Rectal smooth muscle tissue (tissue), 1 donor: ENCODE measurements at regions not wholly inside any gene's neighbourhood (a gene's known extent, or its start where the extent isn't known, plus 50 kb on each side); places are given as distances from the start of the nearest gene placed in this dataset.

Source experiments
- H3K27ac ChIP-seq: one replicate; pipeline ENCODE4 v1.7.0; 2013; ENCODE audit warnings: low read depth, low read length, inconsistent platforms
- H3K27me3 ChIP-seq: one replicate; pipeline ENCODE4 v1.7.0; 2013; ENCODE audit warnings: low read length; ENCODE audit not compliant: control insufficient read depth, insufficient read depth
- H3K36me3 ChIP-seq: one replicate; pipeline ENCODE4 v1.7.0; 2013; ENCODE audit warnings: low read length; ENCODE audit not compliant: control insufficient read depth, insufficient read depth
- H3K4me1 ChIP-seq: one replicate; pipeline ENCODE4 v1.7.0; 2013; ENCODE audit warnings: low read length; ENCODE audit not compliant: control insufficient read depth, insufficient read depth
- H3K4me3 ChIP-seq: one replicate; pipeline ENCODE4 v1.7.0; 2013; ENCODE audit warnings: low read length
- H3K9ac ChIP-seq: one replicate; pipeline ENCODE4 v1.7.0; 2013; ENCODE audit warnings: low read length

DNA sequence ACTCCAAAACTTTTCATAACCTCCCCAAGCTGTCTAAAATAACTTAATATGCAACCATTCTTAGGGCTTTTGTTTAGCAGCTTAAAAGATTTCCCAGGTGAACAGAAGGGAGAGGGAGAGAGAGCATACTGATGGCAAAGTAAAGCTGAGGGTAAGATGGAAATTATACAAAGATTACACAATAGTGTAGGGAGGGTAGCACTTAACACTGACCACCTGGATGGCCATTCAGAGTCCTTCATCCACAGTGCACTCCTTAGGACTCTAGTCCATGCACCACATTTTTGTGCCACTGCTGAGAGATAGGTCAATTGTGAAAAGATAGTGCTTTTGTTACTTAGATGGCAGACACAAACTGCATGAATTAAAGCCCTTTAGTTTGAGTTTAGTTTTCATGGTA is 574.6 kb downstream of the LMO4 start:
- Histone ChIP-seq H3K36me3 (no peaks in the 10 kb centered on the region), H3K4me1 (peaks cover 23% of the 10 kb centered on the region), H3K27me3 (no peaks in the 10 kb centered on the region), H3K9ac (no peak overlapping the region), H3K27ac (peak overlapping the region; percentile 31), H3K4me3 (no peak overlapping the region)

DNA sequence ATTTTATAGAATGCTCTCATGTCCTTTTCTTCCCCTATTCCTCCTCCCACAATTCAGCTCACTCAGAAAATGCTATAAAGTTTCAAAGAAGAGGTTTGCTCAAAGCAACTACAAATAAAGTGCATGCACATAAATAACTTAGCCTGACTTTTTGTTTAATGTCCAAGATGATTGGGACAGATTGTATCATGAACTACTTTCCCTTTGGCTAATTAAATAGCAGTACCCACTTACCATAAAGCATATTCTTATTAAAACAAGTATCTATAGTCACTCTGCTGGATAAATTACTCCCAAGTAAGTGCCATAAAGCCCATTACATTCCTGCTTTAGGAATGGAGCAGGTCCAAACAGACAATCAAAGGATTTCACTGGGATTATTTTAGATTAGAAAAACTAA is 576.0 kb downstream of the LMO4 start:
- H3K4me3 ChIP-seq, result no peak overlapping the region
- H3K4me1 ChIP-seq, result peaks cover 23% of the 10 kb centered on the region
- no peaks in the 10 kb centered on the region for H3K36me3 ChIP-seq
- no peak overlapping the region for H3K9ac ChIP-seq
- H3K27me3 ChIP-seq, result no peaks in the 10 kb centered on the region
- no peak overlapping the region for H3K27ac ChIP-seq

DNA sequence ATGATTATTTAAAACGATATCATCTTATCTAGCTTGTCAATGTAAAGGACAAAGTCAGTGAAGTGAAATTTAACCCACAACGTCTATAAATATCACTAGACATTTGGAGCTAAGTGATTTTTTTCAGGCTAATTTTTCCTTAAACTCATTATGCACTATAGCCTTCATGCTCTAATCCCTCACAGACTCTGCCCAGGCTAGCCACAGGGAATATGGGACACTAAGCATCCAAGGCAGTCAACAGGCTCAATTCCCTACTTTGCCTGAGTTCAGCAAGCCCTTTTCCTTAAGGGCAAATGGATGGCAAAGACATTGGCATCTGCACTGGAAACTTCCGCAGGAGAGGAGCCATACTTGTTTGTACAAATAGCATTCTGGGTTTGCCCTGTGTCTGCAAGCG is 577.0 kb downstream of the LMO4 start:
- Histone ChIP-seq H3K9ac (no peak overlapping the region), H3K4me3 (no peak overlapping the region), H3K36me3 (no peaks in the 10 kb centered on the region), H3K27me3 (no peaks in the 10 kb centered on the region), H3K27ac (no peak overlapping the region), H3K4me1 (peaks cover 23% of the 10 kb centered on the region)

DNA sequence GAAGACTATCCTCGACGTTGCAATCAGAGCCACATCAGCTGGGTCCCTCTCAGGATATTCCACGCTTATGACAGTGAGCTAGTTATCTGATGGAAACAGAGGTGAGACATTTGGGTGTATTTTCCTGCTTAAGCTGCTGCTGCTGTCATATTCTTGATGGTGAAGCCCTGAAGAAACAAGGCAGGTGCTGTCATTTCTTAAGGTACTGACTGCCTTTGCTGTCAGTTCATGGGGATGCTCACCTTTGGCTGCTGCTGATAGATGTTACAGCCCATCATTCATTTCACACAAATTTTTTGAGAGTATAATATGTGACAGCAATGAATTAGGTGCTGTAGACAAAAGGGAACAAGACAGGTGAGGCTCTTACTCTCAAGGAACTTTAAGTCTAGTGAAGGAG is 577.4 kb downstream of the LMO4 start:
- Histone ChIP-seq H3K36me3 (no peaks in the 10 kb centered on the region), H3K9ac (no peak overlapping the region), H3K4me3 (no peak overlapping the region), H3K4me1 (peaks cover 23% of the 10 kb centered on the region), H3K27ac (no peak overlapping the region), H3K27me3 (no peaks in the 10 kb centered on the region)

DNA sequence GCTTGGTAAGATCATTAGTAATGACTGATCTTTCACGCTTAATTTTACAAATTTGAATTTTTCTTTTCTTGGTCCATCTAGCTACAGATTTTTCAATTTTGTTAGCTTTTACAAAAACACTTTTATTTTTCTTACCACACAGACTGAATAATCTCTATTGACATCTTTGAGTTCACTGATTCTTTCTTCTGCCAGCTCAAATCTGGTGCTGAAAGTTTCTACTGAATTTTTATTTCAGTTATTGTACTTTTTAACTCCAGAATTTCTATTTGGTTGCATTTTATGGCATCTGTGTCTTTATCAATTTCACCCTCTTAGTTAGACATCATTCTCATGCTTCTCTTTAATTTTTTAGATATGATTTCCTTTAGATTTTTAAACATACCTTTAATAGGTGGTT is 584.7 kb downstream of the LMO4 start:
- Histone ChIP-seq H3K27me3 (no peaks in the 10 kb centered on the region), H3K27ac (no peak overlapping the region), H3K4me1 (no peaks in the 10 kb centered on the region), H3K9ac (no peak overlapping the region), H3K36me3 (no peaks in the 10 kb centered on the region), H3K4me3 (no peak overlapping the region)

DNA sequence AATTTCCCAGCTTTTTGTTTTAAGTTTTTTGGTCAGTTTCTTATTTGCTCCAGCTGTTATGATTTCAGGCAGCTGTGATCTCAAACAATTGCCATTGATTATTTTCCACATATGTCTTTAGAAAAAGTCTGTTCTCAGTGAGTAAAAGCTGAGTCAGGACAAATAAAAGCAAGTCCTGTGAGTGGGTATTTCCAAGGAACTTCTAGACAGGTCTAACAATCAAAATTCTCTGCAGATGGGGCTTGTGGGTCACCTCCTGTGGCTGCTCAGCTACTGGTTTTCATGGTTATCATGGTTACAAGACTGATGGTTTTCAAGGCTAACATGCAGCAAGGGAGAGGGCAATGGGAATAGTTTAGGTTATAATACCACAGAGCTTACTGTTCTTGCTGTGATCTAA is 585.7 kb downstream of the LMO4 start:
- H3K9ac ChIP-seq, result no peak overlapping the region
- no peak overlapping the region for H3K27ac ChIP-seq
- no peaks in the 10 kb centered on the region for H3K36me3 ChIP-seq
- no peaks in the 10 kb centered on the region for H3K27me3 ChIP-seq
- H3K4me3 ChIP-seq, result no peak overlapping the region
- H3K4me1 ChIP-seq, result no peaks in the 10 kb centered on the region

DNA sequence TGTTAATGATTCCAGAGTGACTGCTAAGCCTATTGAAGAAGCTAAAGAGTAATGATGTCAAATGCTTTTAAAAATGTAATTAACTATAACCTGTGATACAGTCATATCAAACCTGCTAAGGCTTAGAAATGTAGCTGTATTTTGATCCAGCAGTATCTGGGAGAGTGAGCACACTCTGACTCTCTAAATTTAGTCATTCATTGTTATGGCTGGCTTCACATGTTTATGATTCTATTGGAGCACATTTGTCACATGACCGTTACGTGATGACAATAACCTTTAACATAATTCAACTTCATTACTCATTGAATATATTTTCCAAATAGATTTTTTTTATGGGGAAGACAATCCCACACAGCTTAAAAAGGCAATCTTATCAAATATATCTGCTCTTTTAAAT is 587.1 kb downstream of the LMO4 start:
- Histone ChIP-seq H3K27ac (no peak overlapping the region), H3K4me1 (no peaks in the 10 kb centered on the region), H3K27me3 (no peaks in the 10 kb centered on the region), H3K36me3 (no peaks in the 10 kb centered on the region), H3K9ac (no peak overlapping the region), H3K4me3 (no peak overlapping the region)

DNA sequence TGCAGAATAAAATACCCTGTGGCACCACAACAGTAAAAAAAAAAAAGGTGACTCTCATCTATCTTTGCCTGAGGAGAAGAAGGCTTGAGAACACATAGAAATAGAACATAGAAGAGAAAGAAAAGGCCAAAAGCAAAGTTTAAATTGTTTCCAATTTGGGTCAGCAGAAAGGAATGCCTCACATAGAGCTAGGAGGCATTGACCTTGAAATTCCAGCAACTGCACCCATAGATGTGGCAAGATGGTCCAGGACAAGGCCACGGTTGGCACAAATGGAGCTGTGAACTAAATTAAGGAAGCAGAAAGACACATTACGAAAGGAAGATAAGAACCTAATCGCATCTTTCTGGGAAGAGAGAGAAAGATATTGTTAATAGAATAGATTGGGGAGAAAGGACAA is 588.3 kb downstream of the LMO4 start:
- no peaks in the 10 kb centered on the region for H3K27me3 ChIP-seq

DNA sequence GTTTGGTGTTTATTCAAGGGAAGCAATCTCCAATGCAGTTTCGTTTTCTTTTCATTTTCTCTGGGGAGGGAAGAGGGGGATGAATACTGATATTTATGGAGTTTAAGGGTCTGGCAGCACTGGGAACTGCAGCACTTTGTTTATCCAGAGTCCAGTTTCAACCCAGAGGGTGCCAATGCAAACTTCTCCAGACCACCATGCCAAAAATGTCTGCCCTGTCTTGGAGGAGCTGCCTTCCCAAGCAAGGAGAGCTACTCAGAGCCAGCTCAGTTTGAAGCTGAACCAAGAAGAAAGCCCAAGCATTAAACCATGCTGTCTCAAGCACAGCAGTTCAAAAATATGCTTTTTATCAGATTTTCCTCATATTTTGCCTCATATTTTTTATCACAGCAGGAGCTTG is 589.7 kb downstream of the LMO4 start:
- H3K27ac ChIP-seq, result no peak overlapping the region
- H3K4me1 ChIP-seq, result no peaks in the 10 kb centered on the region
- no peaks in the 10 kb centered on the region for H3K27me3 ChIP-seq
- H3K4me3 ChIP-seq, result no peak overlapping the region
- H3K9ac ChIP-seq, result no peak overlapping the region
- H3K36me3 ChIP-seq, result no peaks in the 10 kb centered on the region

More for the DNA sequence above, 588.3 kb downstream of the LMO4 start:
- H3K4me1 ChIP-seq, result no peaks in the 10 kb centered on the region
- no peak overlapping the region for H3K4me3 ChIP-seq
- H3K9ac ChIP-seq, result no peak overlapping the region
- no peak overlapping the region for H3K27ac ChIP-seq
- H3K36me3 ChIP-seq, result no peaks in the 10 kb centered on the region

DNA sequence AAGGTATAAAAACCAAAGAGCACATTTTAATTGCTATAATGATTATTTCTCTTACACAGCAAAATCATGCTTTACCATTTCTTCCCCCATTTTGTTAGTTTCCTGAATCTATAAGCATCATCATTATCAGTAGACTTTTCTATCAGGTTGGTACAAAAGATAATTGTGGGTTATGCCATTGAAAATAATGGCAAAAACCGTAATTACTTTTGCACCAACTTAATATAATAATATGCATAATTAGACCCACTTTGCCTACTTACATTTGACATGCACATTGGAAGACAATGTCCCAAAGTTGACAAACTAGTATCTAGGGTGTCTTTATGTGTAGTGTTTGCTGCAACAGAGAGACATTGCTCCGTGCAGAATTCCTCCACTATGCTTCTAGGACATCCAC is 594.2 kb downstream of the LMO4 start:
- no peak overlapping the region for H3K9ac ChIP-seq
- no peak overlapping the region for H3K27ac ChIP-seq
- no peaks in the 10 kb centered on the region for H3K4me1 ChIP-seq
- no peak overlapping the region for H3K4me3 ChIP-seq
- no peaks in the 10 kb centered on the region for H3K27me3 ChIP-seq
- no peaks in the 10 kb centered on the region for H3K36me3 ChIP-seq

DNA sequence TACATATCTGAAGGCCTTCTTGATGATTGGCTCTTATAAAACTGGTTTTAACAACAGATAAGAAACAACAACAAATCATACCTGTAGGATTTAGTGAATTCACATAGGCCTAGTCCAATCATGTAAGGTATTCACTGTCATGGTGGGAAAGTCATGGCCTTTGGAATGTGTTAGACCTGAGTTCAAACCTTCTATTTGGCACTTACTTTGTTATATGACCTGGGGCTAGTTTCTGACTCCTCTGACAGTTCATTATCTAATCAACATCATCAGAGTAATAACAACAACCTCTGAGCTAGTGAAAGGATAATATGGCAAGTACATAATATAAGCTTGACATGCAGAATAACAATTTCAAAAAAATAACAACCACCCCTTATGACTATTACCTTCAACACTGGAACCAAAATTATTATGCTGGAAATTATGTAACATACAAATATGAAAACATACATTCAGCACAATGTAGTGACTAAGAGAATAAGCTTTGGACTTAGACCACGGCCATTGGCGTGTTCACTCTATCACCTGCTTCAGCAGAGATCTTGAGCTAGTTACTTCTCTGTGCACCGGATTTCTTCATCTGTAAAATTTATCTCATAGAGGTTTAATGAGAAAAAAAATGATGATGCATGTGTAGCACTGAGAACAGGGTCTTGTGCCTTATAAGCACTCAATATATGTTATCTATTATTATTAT is 597.6 kb downstream of the LMO4 start:
- H3K36me3 ChIP-seq, result no peaks in the 10 kb centered on the region
- H3K4me1 ChIP-seq, result no peaks in the 10 kb centered on the region
- no peak overlapping the region for H3K9ac ChIP-seq
- H3K4me3 ChIP-seq, result no peak overlapping the region
- no peak overlapping the region for H3K27ac ChIP-seq
- no peaks in the 10 kb centered on the region for H3K27me3 ChIP-seq

DNA sequence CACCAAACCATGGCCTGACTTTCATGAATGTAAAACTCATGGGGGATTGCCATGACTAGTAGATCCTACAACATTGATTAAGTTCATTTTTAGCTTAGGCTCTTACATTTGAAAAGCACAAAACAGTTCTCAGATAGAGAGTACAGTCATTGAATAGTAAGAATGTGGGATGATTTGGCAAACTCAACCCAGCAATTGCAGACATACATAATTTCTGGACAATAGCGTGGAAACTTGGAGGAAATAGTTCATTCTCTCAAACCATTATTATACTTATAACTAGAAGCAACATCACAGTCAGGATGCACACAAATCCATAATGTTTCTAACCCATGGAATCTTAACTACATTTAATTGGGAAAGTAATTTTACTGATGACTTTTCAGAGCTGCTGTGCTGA is 598.2 kb downstream of the LMO4 start:
- Histone ChIP-seq H3K4me1 (no peaks in the 10 kb centered on the region), H3K27me3 (no peaks in the 10 kb centered on the region), H3K36me3 (no peaks in the 10 kb centered on the region), H3K4me3 (no peak overlapping the region), H3K9ac (no peak overlapping the region), H3K27ac (no peak overlapping the region)

DNA sequence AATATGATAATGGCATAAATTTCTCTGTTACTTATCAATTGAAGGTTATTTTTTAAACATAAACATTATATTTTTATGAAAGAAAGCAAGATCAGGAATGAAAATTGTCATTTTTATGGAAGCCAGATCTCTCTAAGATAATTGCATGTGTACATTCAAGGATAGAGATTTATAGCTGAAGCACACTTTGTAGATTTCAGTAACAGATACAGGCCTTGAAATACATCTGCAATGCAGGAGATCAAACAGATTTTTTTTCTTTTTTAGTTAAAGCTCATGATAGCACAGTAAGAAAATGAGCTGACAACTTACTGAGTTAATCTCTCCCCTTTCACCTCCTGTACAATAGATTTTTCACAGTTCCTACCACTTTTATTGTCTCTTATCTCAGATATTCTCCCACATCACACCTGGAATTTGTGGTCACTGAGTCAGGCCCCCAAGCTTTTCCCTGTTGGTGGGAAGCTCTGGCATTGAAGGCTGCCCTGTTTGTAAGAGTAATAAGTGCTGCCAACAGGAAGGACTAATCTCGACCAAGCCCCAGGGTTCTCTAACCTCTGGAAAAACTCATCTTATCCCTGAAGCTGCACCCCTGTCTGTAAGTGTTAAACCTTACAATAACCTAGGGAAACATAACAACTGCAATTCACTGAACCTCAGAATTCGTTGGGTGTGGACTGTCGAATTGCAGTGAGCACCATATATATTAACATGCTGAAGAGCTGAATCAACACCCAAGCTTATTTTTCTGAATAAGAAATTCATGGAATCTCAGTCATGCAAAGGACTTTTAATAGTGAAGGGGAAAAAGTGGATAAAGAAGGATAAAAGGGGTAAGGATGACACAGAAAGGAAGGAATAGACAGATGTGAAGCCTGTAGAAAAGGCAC is 599.0 kb downstream of the LMO4 start:
- no peaks in the 10 kb centered on the region for H3K36me3 ChIP-seq
- H3K4me3 ChIP-seq, result no peak overlapping the region
- H3K9ac ChIP-seq, result no peak overlapping the region
- H3K27ac ChIP-seq, result no peak overlapping the region
- H3K4me1 ChIP-seq, result no peaks in the 10 kb centered on the region
- H3K27me3 ChIP-seq, result no peaks in the 10 kb centered on the region
